ENCODE measurements at regions not wholly inside any gene's neighbourhood (a gene's known extent, or its start where the extent isn't known, plus 50 kb on each side); places are given as distances from the start of the nearest gene placed in this dataset.
A peak's percentile ranks its signal among the peaks of the same experiment; 100 is the strongest.

- Histone ChIP-seq H3K27me3 (ENCODE audit: control insufficient read depth in 2 of 2, insufficient read depth in 1 of 2, low read length in 1 of 2) (no peaks in the 10 kb centered on the region), H3K4me3 (ENCODE audit: low read length in 2 of 2) (no peak overlapping the region), H3K9me3 (ENCODE audit: control insufficient read depth in 2 of 2, insufficient read depth in 1 of 2, low read length in 1 of 2) (no peaks in the 10 kb centered on the region), H3K27ac (ENCODE audit: low read depth in 1 of 2, low read length in 1 of 2) (no peak overlapping the region), H3K36me3 (ENCODE audit: control insufficient read depth in 2 of 2, insufficient read depth in 2 of 2, low read length in 1 of 2) (no peaks in the 10 kb centered on the region), H3K4me1 (ENCODE audit: control insufficient read depth in 2 of 2, insufficient read depth in 2 of 2, low read length in 2 of 2) (no peaks in the 10 kb centered on the region)
- WGBS: 99% methylated on average over 1 of the region's 1 CpG
- no peak for DNase-seq (ENCODE audit: low read depth in 6 of 9, low spot score in 9 of 9)
These were observed 50.3 kb upstream of the DPH6 start for GRCh38 chr15:35596285-35596684.

DNA sequence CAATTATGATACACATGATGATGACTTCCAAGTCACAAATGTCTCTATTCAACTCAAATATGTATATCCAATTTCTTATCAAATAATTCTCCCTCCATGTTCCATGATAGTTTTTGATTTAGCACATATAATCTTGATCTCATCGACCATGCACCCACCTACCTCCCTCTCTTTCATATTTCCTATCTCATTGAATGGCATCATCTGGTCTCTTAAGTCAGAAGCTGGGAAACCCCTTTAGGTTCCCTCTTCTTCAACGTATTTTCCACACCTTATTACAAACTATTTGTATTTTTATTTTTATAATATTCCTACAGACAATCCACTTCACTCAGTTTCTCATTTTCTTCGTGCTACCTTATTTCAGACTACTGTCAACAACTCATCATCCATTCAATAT is 56.9 kb upstream of the DPH6 start:
- Histone ChIP-seq H3K36me3 (ENCODE audit: control insufficient read depth in 2 of 2, insufficient read depth in 2 of 2, low read length in 1 of 2) (no peaks in the 10 kb centered on the region), H3K9me3 (ENCODE audit: control insufficient read depth in 2 of 2, insufficient read depth in 1 of 2, low read length in 1 of 2) (no peaks in the 10 kb centered on the region), H3K4me1 (ENCODE audit: control insufficient read depth in 2 of 2, insufficient read depth in 2 of 2, low read length in 2 of 2) (no peaks in the 10 kb centered on the region), H3K4me3 (ENCODE audit: low read length in 2 of 2) (no peak overlapping the region), H3K27me3 (ENCODE audit: control insufficient read depth in 2 of 2, insufficient read depth in 1 of 2, low read length in 1 of 2) (no peaks in the 10 kb centered on the region), H3K27ac (ENCODE audit: low read depth in 1 of 2, low read length in 1 of 2) (no peak overlapping the region)
- DNase-seq (ENCODE audit: low read depth in 6 of 9, low spot score in 9 of 9): no peak
- WGBS: 89% methylated on average over 3 of the region's 3 CpGs

DNA sequence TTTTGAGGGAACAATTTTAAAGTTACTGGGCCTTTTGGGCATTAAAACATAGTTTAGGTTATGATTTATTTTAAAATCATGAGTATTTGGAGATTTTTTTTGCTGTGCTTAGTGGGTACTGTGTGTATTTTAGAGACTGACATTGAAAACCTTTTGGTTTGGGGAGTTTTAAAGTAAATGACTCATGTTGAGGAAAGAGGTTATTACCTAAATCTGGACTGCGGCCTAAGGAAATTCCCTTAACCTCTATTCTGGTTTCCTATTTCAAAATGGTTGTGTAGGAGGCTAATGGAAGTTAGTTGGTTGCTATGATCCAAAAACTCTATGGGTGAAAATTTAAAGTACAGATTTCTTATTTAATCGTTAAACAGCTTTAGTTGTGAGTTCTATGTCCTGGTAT is 57.3 kb upstream of the DPH6 start:
- no peaks in the 10 kb centered on the region for H3K36me3 ChIP-seq (ENCODE audit: control insufficient read depth in 2 of 2, insufficient read depth in 2 of 2, low read length in 1 of 2)
- no peaks in the 10 kb centered on the region for H3K9me3 ChIP-seq (ENCODE audit: control insufficient read depth in 2 of 2, insufficient read depth in 1 of 2, low read length in 1 of 2)
- no peaks in the 10 kb centered on the region for H3K4me1 ChIP-seq (ENCODE audit: control insufficient read depth in 2 of 2, insufficient read depth in 2 of 2, low read length in 2 of 2)
- WGBS: 90% methylated on average over 2 of the region's 2 CpGs
- no peak overlapping the region for H3K27ac ChIP-seq (ENCODE audit: low read depth in 1 of 2, low read length in 1 of 2)
- H3K4me3 ChIP-seq (ENCODE audit: low read length in 2 of 2): no peak overlapping the region
- no peaks in the 10 kb centered on the region for H3K27me3 ChIP-seq (ENCODE audit: control insufficient read depth in 2 of 2, insufficient read depth in 1 of 2, low read length in 1 of 2)
- DNase-seq (ENCODE audit: low read depth in 6 of 9, low spot score in 9 of 9): peak in 1 of 9 donors; percentile 1

- H3K27ac ChIP-seq (ENCODE audit: low read depth in 1 of 2, low read length in 1 of 2): no peak overlapping the region
- no peak for DNase-seq (ENCODE audit: low read depth in 6 of 9, low spot score in 9 of 9)
These were observed 57.9 kb upstream of the DPH6 start for GRCh38 chr15:35603856-35604255.

DNA sequence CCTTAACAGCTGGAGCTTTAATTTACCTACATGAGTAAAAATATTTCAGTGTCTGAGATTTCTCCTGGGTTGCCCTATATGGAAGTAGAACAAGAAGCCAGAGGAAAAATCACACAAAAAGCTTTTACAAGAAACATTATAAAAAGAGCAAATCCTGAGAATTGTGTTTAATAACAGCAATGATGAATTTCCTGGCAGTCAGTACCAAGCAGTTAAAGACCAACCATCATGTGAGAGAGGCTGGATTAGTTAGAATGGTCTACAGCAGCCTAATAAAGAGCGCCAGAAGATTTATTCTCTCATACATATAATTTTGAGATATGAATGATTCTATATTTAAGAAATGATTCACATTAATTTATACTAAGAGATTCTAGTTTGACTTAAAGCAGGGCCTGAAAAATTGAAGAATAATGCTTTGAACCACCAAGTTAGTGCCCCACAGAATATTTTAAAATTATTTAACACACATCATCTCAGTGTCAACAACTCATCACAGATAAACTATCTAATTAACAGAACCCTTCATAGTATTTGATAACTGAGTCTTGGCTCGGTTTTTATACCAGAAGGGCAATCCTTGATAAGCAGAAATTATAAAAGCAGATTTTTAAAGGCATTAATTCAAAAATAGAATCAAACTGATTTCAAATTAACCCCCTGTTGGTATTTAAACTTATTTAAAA is 59.9 kb upstream of the DPH6 start:
- no peak for DNase-seq (ENCODE audit: low read depth in 6 of 9, low spot score in 9 of 9)
- Histone ChIP-seq H3K27ac (ENCODE audit: low read depth in 1 of 2, low read length in 1 of 2) (no peak overlapping the region), H3K4me3 (ENCODE audit: low read length in 2 of 2) (no peak overlapping the region), H3K9me3 (ENCODE audit: control insufficient read depth in 2 of 2, insufficient read depth in 1 of 2, low read length in 1 of 2) (no peaks in the 10 kb centered on the region), H3K27me3 (ENCODE audit: control insufficient read depth in 2 of 2, insufficient read depth in 1 of 2, low read length in 1 of 2) (no peaks in the 10 kb centered on the region), H3K36me3 (ENCODE audit: control insufficient read depth in 2 of 2, insufficient read depth in 2 of 2, low read length in 1 of 2) (no peaks in the 10 kb centered on the region), H3K4me1 (ENCODE audit: control insufficient read depth in 2 of 2, insufficient read depth in 2 of 2, low read length in 2 of 2) (no peaks in the 10 kb centered on the region)
- 88% methylated on average over 2 of the region's 2 CpGs for WGBS

More at GRCh38 chr15:35603856-35604255, 57.9 kb upstream of the DPH6 start:
- Histone ChIP-seq H3K27me3 (ENCODE audit: control insufficient read depth in 2 of 2, insufficient read depth in 1 of 2, low read length in 1 of 2) (no peaks in the 10 kb centered on the region), H3K4me1 (ENCODE audit: control insufficient read depth in 2 of 2, insufficient read depth in 2 of 2, low read length in 2 of 2) (no peaks in the 10 kb centered on the region), H3K36me3 (ENCODE audit: control insufficient read depth in 2 of 2, insufficient read depth in 2 of 2, low read length in 1 of 2) (no peaks in the 10 kb centered on the region), H3K9me3 (ENCODE audit: control insufficient read depth in 2 of 2, insufficient read depth in 1 of 2, low read length in 1 of 2) (no peaks in the 10 kb centered on the region), H3K4me3 (ENCODE audit: low read length in 2 of 2) (no peak overlapping the region)

- no peak overlapping the region for H3K4me3 ChIP-seq (ENCODE audit: low read length in 2 of 2)
- WGBS: 89% methylated on average over 3 of the region's 3 CpGs
- no peaks in the 10 kb centered on the region for H3K27me3 ChIP-seq (ENCODE audit: control insufficient read depth in 2 of 2, insufficient read depth in 1 of 2, low read length in 1 of 2)
- no peaks in the 10 kb centered on the region for H3K4me1 ChIP-seq (ENCODE audit: control insufficient read depth in 2 of 2, insufficient read depth in 2 of 2, low read length in 2 of 2)
- H3K27ac ChIP-seq (ENCODE audit: low read depth in 1 of 2, low read length in 1 of 2): no peak overlapping the region
- no peaks in the 10 kb centered on the region for H3K9me3 ChIP-seq (ENCODE audit: control insufficient read depth in 2 of 2, insufficient read depth in 1 of 2, low read length in 1 of 2)
- DNase-seq (ENCODE audit: low read depth in 6 of 9, low spot score in 9 of 9): no peak
- H3K36me3 ChIP-seq (ENCODE audit: control insufficient read depth in 2 of 2, insufficient read depth in 2 of 2, low read length in 1 of 2): no peaks in the 10 kb centered on the region
These were observed 60.5 kb upstream of the DPH6 start for GRCh38 chr15:35606450-35606779.

DNA sequence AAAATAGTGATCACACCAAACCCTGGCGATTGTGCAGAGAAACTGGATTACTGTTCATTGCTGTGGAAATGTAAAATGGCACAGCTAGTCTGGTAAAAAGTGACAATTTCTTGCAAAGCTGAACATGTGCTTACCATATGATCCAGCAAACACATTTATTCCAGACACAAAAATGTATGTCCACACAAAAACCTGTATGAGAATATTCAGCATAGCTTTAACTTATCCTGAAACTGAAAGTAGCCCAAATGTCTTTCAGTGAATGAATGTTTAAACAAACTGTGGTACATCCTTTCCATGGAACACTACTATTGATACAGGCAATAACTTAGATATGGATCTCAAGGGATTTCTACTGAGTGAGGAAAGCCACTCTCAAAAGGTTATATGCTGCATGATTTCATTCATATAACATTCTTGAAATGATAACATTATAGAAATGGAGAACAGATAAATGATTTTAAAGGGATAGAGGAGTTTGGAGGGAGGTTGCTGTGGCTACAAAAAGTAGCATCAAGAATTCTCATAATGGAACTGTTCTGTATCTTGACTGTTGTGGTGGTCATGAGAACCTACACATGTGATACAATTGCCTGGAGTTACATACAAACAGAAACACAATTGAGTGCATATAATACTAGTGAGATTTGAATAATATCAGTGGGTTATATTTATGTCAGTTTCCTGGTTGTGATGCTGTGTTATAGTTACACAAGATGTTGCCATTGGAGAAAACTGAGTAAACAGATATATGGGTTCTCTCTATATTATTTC is 70.7 kb upstream of the DPH6 start:
- WGBS: 98% methylated on average over 1 of the region's 1 CpG
- no peak overlapping the region for H3K27ac ChIP-seq (ENCODE audit: low read depth in 1 of 2, low read length in 1 of 2)

GRCh38 chr15:35618260-35619188 is 72.6 kb upstream of the DPH6 start:
- no peaks in the 10 kb centered on the region for H3K36me3 ChIP-seq (ENCODE audit: control insufficient read depth in 2 of 2, insufficient read depth in 2 of 2, low read length in 1 of 2)
- no peaks in the 10 kb centered on the region for H3K9me3 ChIP-seq (ENCODE audit: control insufficient read depth in 2 of 2, insufficient read depth in 1 of 2, low read length in 1 of 2)
- DNase-seq (ENCODE audit: low read depth in 6 of 9, low spot score in 9 of 9): no peak
- no peaks in the 10 kb centered on the region for H3K4me1 ChIP-seq (ENCODE audit: control insufficient read depth in 2 of 2, insufficient read depth in 2 of 2, low read length in 2 of 2)
- H3K4me3 ChIP-seq (ENCODE audit: low read length in 2 of 2): no peak overlapping the region
- WGBS: 72% methylated on average over 2 of the region's 2 CpGs
- no peak overlapping the region for H3K27ac ChIP-seq (ENCODE audit: low read depth in 1 of 2, low read length in 1 of 2)
- H3K27me3 ChIP-seq (ENCODE audit: control insufficient read depth in 2 of 2, insufficient read depth in 1 of 2, low read length in 1 of 2): no peaks in the 10 kb centered on the region

More for the DNA sequence above, 70.7 kb upstream of the DPH6 start:
- Histone ChIP-seq H3K4me1 (ENCODE audit: control insufficient read depth in 2 of 2, insufficient read depth in 2 of 2, low read length in 2 of 2) (no peaks in the 10 kb centered on the region), H3K36me3 (ENCODE audit: control insufficient read depth in 2 of 2, insufficient read depth in 2 of 2, low read length in 1 of 2) (no peaks in the 10 kb centered on the region), H3K27me3 (ENCODE audit: control insufficient read depth in 2 of 2, insufficient read depth in 1 of 2, low read length in 1 of 2) (no peaks in the 10 kb centered on the region), H3K9me3 (ENCODE audit: control insufficient read depth in 2 of 2, insufficient read depth in 1 of 2, low read length in 1 of 2) (no peaks in the 10 kb centered on the region), H3K4me3 (ENCODE audit: low read length in 2 of 2) (no peak overlapping the region)
- DNase-seq (ENCODE audit: low read depth in 6 of 9, low spot score in 9 of 9): no peak
